H1 (cell line): ENCODE measurements at regions not wholly inside any gene's neighbourhood (a gene's known extent, or its start where the extent isn't known, plus 50 kb on each side); places are given as distances from the start of the nearest gene placed in this dataset.

Experiments used
- BCL11A ChIP-seq, 2 experiments: IDR thresholded peaks; one replicate each; pipeline ENCODE4 v1.6.1; 2011; ENCODE audit warnings: low read depth in 2 of 2, low read length in 2 of 2, mild to moderate bottlenecking in 2 of 2
- CTBP2 ChIP-seq: IDR thresholded peaks from 2 replicates; pipeline ENCODE4 v1.7.0; 2011; ENCODE audit warnings: borderline replicate concordance, mild to moderate bottlenecking, moderate library complexity, mixed read lengths, low read length; ENCODE audit not compliant: insufficient read depth, insufficient read length
- KDM1A ChIP-seq: fragments of 200-600, 300-600 bp; sonication (generic); IDR thresholded peaks from 2 replicates; pipeline ENCODE4 v1.7.1; 2016; ENCODE audit warnings: mild to moderate bottlenecking, low read length, borderline replicate concordance
- NRF1 ChIP-seq: IDR thresholded peaks from 2 replicates; pipeline ENCODE4 v1.6.1; 2011; ENCODE audit warnings: mild to moderate bottlenecking, low read depth, low read length, improper control_type of control experiment
- RNF2 ChIP-seq: fragments of 200-900, 300-1000 bp; sonication (generic); IDR thresholded peaks from 2 replicates; pipeline ENCODE4 v1.7.1; 2016; ENCODE audit warnings: borderline replicate concordance, low read depth, mild to moderate bottlenecking, antibody characterized with exemption, low read length; ENCODE audit not compliant: poor library complexity, severe bottlenecking; ENCODE audit errors: missing control alignments
- SAP30 ChIP-seq: fragments of 300-600 bp; sonication (generic); IDR thresholded peaks from 2 replicates; pipeline ENCODE4 v1.7.1; 2012; ENCODE audit warnings: low read length, moderate library complexity, mild to moderate bottlenecking, inconsistent platforms; ENCODE audit not compliant: insufficient read depth, insufficient replicate concordance
- SIN3A ChIP-seq, 2 experiments: IDR thresholded peaks in 1 of 2; conservative IDR thresholded peaks in 1 of 2; 2 replicates each; pipeline ENCODE4 v1.6.1; 2011 to 2012; ENCODE audit warnings: low read length in 2 of 2, improper control_type of control experiment in 1 of 2, low read depth in 1 of 2, mild to moderate bottlenecking in 1 of 2
- TEAD4 ChIP-seq: IDR thresholded peaks from 2 replicates; pipeline ENCODE4 v1.6.1; 2012; ENCODE audit warnings: low read depth, low read length, inconsistent platforms, mixed read lengths

DNA sequence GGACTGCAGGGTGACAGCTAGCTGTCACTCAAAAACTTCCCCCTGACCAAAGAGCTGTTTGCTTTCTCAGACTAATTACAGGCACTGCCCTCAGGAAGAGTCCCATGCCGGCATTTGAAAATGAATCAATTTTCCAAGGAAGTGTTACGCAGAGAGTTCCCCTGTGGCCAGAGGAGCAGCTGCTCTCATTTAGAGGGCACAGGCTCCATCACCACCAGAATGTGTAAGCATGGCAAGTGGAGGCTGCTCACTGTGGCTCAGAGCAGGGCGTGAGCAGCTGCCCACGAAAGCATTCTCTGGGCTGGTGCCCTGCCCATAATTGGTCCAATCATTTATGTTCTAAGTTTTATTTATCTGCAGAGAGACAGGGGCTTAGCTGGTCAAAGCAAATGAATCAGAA is 202.2 kb downstream of the RAMP3 start (continued):
- TF ChIP-seq KDM1A = no peak
- TF ChIP-seq CTBP2 = no peak
- TF ChIP-seq SAP30 = no peak
- TF ChIP-seq RNF2 = no peak
- TF ChIP-seq BCL11A (IDR thresholded peaks at IDR 0.05; ENCODE audit: low read depth in 2 of 2, low read length in 2 of 2) = no peak
- TF ChIP-seq SIN3A (conservative IDR thresholded peaks at IDR 0.05 in 1 of 2, IDR thresholded peaks at IDR 0.05 in 1 of 2; ENCODE audit: low read depth in 1 of 2, low read length in 2 of 2) = no peak
- no peak for TF ChIP-seq NRF1
- no peak for TF ChIP-seq TEAD4
- TF ChIP-seq, all 59 proteins: peak for 0
